ENCODE measurements at regions not wholly inside any gene's neighbourhood (a gene's known extent, or its start where the extent isn't known, plus 50 kb on each side); places are given as distances from the start of the nearest gene placed in this dataset.

DNA sequence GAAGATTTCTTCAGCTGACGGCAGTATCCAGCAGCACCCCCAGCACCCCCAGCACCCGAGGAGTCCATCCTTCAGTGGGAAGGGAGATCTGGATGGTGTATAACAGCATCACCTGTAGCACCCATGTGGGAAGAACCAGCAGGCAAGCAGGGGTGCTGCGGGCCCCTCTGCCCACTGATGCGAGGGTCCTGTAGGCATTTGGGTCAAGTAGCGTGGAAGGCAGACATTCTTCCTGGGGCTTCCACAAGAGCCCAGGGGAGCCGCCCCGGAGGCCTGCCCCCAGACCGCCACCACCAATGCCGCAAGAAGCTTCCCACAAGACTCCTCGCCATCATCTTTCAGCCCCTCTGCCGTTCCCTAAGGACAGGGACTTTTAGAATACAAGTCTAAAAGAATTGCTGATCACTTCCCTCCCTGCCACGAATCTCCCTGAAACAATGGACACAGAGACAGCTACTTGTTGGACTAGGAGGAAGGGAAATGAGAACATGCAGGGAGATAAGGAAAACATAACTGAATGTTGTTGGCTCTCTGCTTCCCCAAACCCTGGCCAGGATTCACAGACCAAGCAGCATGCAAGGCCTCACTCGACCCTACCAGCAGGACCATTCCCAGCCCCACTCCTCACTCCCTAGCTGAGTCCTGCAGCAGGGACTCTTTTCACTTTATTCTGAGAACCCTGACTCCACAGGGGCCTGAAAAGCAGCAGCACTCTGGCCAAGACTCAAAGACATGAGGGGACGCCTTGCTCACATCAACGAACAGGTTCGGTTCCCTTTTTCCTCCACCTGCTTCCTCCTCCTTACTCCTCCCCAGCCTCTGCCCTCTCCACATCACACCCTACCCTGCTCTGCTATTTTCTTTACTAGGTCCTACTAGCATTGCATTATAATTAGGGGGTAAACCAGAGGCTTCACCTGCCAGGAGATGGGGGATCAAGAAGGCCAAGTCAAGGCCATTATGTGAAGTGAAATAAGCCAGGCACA is 164.5 kb downstream of the HERPUD2 start:
- H3K79me2 ChIP-seq (ENCODE audit: control insufficient read depth, insufficient read depth, low read length): no peaks in the 10 kb centered on the region
- H4K20me1 ChIP-seq (replicated peaks; ENCODE audit: control insufficient read depth, extremely low read depth, insufficient read depth, low read length): no peaks in the 10 kb centered on the region
- H3K36me3 ChIP-seq (ENCODE audit: control insufficient read depth in 2 of 2, extremely low read depth in 1 of 2, insufficient read depth in 2 of 2, low read length in 2 of 2): no peaks in the 10 kb centered on the region
- ChIA-PET POLR2A (no interaction called here), CTCF (interaction anchor here (2.3 kb wide), 1 partner anchor 10 kb away, joined by 8 read pairs; no protein-coding TSS in a partner anchor)
- DNase-seq (ENCODE audit: low read depth, low spot score) (no peak), FAIRE-seq (no peak)
- no peaks in the 10 kb centered on the region for H3K4me1 ChIP-seq (ENCODE audit: control insufficient read depth, extremely low read depth, insufficient read depth, low read length)
- TF ChIP-seq, protein P1, sequence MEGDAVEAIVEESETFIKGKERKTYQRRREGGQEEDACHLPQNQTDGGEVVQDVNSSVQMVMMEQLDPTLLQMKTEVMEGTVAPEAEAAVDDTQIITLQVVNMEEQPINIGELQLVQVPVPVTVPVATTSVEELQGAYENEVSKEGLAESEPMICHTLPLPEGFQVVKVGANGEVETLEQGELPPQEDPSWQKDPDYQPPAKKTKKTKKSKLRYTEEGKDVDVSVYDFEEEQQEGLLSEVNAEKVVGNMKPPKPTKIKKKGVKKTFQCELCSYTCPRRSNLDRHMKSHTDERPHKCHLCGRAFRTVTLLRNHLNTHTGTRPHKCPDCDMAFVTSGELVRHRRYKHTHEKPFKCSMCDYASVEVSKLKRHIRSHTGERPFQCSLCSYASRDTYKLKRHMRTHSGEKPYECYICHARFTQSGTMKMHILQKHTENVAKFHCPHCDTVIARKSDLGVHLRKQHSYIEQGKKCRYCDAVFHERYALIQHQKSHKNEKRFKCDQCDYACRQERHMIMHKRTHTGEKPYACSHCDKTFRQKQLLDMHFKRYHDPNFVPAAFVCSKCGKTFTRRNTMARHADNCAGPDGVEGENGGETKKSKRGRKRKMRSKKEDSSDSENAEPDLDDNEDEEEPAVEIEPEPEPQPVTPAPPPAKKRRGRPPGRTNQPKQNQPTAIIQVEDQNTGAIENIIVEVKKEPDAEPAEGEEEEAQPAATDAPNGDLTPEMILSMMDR (IDR thresholded peaks at IDR 0.05; ENCODE audit: extremely low read depth in 1 of 2, insufficient read depth in 1 of 2, low read depth in 1 of 2, low read length in 2 of 2): no peak
- TF ChIP-seq EZH2 (IDR thresholded peaks at IDR 0.05; ENCODE audit: borderline replicate concordance, low read depth, low read length, severe bottlenecking): no peak
- TF ChIP-seq, protein P2, sequence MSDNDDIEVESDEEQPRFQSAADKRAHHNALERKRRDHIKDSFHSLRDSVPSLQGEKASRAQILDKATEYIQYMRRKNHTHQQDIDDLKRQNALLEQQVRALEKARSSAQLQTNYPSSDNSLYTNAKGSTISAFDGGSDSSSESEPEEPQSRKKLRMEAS (IDR thresholded peaks at IDR 0.05; ENCODE audit: insufficient read depth, insufficient read length): no peak
- no peak for TF ChIP-seq POLR2AphosphoS5 (IDR thresholded peaks at IDR 0.05; ENCODE audit: insufficient read depth, low read depth, low read length)
- no peak for TF ChIP-seq JUN (IDR thresholded peaks at IDR 0.05; ENCODE audit: borderline replicate concordance, insufficient read depth, insufficient read length, low read depth)
- no peak for TF ChIP-seq GATA2 (IDR thresholded peaks at IDR 0.05; ENCODE audit: insufficient read depth, insufficient read length, low read depth, low read length)
- H3K9ac ChIP-seq (replicated peaks; ENCODE audit: extremely low read depth, insufficient read depth, low read length): no peak overlapping the region
- H2AFZ ChIP-seq (ENCODE audit: low read depth, low read length): no peak overlapping the region
- H3K27ac ChIP-seq (ENCODE audit: insufficient read depth, low read depth, low read length): no peak overlapping the region
- no peaks in the 10 kb centered on the region for H3K9me1 ChIP-seq (replicated peaks; ENCODE audit: control insufficient read depth, extremely low read depth, insufficient read depth, low read length)
- BruUV-seq (replicated peaks): no TSS peak
- intact Hi-C loops (cut with micrococcal nuclease): loop anchor here (10.0 kb wide), 2 partner anchors 374 to 856 kb away; no protein-coding TSS in a partner anchor
- H3K4me3 ChIP-seq (replicated peaks in 1 of 3; ENCODE audit: insufficient read depth in 1 of 3, low read depth in 1 of 3, low read length in 3 of 3): no peak overlapping the region
- H3K27me3 ChIP-seq (ENCODE audit: control insufficient read depth in 2 of 2, insufficient read depth in 2 of 2, low read length in 2 of 2): peaks cover 0 to 4% of the 10 kb centered on the region in 2 experiments
- dilution Hi-C loops (cut with MboI; ENCODE audit: extremely low pct_ligation_motif_present, low sequenced_read_pairs): no loop called here
- no peaks in the 10 kb centered on the region for H3K9me3 ChIP-seq (replicated peaks; ENCODE audit: control insufficient read depth, insufficient read depth, low read length)
- H3K4me2 ChIP-seq (ENCODE audit: insufficient read depth, low read length): no peak overlapping the region
